Fibroblast of skin of back (primary cell): ENCODE measurements at regions not wholly inside any gene's neighbourhood (a gene's known extent, or its start where the extent isn't known, plus 50 kb on each side); places are given as distances from the start of the nearest gene placed in this dataset.

Experiments used
- DNase-seq: peaks from one replicate; pipeline ENCODE4 v3.0.0-alpha.2; 2013

DNA sequence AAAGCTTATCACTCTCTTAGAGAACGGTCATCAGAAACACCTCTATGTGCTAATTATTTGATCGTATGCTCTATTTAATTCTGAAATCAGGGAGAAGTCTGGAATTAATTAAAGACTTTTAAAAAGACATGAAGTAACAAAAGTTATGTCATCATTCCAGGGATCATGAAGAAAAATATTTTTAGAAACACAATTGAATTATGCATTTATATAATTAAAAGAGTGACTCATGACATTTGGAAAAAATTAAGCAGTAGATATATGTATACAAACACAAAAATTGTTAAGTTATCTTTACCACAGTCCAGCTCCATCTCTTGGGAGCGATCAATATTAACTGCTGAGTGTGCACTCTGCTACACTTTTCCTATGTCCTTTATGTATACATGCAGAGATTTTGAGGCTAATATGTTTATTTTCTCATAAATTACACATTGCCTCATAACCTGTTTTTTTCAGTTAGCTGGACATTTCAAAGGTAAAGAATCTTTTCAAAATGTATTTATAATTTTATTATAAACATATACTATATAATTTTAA, 717.7 kb downstream of the GBE1 start:
- DNase-seq, result no peak

DNA sequence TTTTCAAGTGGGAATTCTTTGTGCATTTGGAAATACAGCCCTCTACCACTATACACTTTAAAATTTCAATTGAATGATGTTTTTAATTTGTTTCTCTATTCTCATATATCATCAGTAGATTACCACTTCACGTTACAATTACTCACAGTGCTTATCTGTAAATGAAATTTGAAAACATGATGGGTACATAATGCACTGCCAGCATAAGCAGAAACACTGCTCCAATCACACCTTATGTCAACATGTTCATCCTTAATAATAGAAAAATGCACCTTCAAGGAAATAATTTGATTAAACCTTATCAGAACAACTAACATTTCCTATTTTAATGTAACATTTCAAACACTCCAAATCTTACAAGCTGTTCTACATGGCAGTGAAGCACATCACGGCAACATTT, 718.4 kb downstream of the GBE1 start:
- DNase-seq, result no peak

DNA sequence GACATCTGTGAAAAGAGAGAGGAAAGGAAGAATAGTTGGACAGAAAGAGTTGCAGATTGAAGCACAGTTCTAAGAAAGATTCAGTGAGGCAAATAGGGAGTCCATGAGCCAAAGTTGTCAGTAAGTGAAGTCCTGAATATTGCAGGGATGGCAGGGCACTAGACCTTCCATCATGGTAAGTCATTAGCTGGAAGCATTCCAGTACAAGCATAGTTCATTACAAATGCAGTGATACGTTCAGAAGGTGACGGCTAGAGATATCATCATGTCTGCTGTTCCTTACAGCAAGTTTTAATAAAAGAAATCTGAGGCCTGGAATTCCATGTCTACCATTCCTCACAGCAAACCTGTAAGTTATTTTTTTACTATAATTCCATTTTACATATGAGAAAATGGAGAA, 720.1 kb downstream of the GBE1 start:
- peak; percentile 3 for DNase-seq

DNA sequence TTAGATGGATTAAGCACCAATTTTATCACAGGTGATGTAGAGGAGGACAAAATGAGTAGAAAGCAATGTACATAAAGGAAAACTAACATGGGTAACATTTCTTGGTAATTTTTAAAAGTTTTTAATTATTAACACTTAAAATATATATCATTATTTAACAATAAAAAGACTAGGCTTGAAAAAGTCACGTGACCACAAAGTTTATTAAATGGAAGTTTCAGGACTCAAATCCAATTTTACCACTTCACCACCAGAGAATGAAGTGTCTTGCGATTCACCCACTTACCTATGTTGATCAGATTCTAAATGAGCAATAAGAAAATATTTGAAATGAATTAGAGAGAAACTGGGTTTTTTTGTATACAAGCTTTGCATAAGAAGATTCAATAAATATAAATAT, 721.3 kb downstream of the GBE1 start:
- no peak for DNase-seq

DNA sequence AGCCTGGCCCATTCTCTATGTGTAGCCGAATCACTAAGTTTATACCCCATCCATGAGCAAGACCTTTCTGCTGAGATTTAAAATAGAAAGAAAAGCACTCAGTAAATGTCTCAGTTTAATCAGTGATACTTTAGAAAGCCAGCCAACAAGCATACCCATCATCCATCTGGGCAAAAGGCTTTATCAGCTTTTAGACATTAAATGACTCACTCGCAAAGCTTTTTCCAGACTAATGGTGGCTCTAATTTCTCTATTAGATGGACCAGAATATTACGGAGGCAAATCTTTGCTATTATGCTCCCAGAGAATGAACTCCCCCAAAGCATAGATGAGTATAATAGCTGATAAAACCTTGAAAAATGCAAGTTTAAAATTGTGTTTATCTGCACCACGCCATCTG, 727.8 kb downstream of the GBE1 start:
- DNase-seq, result no peak

DNA sequence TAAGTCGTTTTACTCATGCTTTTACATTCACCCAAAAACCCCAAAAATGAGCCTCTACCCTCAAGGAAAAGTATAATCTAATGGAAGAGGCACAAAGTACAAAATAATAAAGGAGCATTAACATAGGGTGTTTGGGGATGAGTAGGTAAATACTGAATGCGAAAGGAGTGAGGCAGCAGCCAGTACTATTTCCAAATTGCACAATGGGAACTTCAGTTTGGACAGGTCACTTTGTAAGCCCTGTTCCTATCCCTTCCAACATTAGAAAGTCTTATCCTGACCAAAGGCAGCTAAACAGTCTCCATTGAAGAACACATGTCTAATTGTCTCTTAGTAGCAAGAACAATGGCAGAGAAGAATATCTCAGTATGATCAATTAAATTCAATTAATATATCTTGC, 728.3 kb downstream of the GBE1 start:
- DNase-seq, result no peak

DNA sequence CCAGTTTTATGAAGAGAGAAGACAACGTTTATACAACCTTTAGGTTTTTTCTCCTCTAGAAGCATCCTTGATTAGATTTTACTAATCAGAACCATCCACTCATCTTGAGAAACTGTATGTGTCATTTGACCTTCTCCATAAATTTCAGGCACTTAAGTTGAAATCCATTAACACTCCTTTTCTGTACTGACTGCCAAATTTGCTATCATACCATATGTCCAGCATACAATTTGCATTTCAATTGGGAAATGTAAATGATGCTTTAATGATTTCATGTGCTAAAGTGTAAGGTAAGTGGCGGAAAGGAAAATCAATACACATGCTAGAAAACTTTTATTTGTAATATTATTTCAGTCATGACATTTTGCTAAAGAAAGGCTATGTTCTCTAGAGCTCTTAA, 731.6 kb downstream of the GBE1 start:
- DNase-seq, result no peak

DNA sequence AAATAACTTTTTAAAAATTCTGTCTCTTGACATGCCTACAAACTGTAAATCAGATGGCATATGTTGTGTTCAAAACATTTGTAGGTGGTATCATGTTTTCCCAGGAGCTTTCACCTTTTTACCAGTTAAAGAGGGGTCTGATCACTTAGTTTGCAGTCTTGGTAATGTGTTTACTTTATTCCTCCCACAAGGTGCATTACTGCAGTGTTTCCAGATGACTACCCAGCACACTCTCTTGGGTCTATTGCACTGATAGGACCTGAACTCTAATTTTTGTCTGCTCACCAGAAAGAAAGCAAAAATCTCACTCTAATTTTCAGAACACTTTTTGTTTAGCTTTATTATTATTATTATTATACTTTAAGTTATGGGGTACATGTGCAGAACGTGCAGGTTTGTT, 734.1 kb downstream of the GBE1 start:
- DNase-seq, result no peak

DNA sequence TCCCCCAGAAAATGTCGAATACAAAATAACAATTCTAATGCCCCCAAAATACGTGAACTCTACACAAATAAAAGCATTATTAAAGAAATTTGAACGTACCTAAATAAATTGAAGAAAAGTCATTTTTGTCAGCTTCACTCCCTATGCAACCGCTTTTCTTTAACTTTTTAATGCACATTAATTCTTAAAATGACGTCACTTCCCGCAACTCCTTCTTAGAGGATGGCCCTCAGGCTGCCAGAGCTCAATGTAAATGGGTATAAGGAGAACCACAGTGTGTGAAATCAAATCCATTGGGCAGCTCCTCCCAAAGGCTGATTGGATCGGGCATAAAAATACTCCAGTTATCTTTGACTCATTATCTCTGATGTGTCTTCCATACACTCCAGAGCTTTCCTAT, 736.9 kb downstream of the GBE1 start:
- no peak for DNase-seq

DNA sequence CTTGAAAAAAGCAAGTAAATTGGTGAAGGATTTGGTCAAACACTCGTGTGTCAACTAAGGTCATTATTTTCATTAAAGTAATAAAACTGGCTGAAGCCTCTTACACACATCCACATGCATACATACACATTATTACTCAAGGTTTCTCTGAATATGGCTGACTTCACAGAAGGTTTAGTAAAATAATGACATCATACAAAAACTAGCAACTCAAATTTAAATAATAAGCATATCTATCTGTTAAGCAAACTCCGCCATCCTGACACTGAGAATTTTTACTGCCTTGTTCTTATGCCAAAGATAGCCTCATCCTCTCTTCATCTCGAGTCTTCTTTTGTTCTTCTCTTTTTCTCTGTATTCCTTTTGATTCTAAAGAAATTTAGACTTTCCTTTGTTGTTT, 739.1 kb downstream of the GBE1 start:
- DNase-seq, result no peak

DNA sequence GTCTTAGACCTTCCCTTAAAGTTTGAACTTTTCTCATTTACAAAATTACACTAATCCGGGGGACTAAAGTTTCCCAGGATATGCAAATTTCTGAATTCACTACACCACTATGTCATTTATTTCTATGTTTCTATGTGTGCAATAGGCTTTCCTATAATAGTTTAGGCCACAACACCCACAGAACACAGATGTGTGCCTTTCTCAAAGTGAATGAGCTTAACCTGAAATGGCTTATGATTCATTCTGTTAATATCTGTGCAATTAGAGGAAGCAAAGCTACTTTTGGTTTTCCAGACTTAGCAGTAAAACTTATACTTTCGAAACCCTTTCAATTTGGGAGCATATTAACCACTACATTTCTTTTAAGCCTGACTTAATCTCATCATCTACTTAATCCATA, 748.1 kb downstream of the GBE1 start:
- no peak for DNase-seq

DNA sequence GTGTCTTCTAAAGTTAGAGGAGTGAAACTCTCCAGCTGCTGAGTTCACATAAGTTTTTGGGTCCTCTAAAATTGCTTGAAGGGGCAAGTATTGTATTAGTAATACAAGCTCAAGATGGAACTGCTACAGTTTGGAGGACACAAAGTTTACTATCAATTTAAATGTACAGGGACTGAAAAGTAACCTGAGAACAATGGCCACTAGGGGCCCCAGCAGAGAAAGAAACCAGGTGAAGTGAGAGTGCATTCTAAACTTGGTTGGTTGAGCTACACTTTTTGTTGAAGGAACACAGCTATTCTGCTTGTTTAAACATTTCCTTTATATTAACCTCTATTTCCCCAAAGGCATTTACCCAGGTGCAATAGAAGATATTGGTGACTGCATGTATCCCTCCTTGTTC, 755.5 kb downstream of the GBE1 start:
- no peak for DNase-seq

DNA sequence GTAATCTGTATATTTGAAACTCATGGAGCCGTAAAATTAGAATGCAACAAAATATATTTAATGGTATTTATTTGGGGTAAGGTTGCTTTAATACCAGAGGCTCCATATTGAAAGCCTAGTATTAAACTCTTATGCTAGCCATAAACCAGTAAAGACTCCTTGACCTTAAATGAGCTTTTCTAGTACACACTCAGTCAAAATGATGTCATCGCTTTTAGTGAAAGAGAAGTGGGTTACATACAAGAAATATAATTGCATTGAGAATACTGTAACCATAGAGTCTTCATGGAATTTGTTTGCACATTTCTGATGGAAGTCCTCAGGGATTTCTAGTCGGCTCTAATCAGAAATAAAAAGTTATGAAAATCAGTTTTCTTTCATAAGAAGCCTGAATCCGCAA, 757.6 kb downstream of the GBE1 start:
- DNase-seq, result no peak

DNA sequence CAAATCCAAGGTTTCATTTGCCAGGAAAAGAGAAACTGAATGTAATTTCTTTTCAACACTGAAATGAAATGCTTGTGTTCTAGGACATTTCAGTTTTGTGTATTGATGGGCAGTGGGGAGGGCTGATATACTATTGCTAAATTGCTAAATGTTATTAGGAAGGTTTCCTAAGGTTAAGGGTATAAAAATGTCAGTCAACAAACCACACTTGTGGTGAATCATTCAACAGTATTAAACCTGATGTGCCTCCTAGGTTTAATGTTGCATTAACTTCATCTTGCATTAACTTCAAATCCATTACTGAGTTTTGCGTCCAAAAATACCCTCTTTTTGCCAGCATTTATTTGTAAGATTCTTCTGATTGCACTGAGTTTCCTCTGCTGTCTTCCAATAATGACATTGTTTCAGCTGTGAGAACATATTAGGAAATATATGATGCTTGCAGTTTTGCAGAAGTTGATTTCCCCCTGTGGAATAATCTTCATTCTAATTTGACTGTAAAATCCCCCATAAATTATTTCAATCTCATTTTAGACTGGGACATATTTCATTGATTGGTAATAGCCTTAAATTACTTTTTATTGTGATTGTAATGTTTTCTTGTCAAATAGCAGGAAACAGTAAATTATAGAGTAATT, 758.3 kb downstream of the GBE1 start:
- DNase-seq, result no peak

DNA sequence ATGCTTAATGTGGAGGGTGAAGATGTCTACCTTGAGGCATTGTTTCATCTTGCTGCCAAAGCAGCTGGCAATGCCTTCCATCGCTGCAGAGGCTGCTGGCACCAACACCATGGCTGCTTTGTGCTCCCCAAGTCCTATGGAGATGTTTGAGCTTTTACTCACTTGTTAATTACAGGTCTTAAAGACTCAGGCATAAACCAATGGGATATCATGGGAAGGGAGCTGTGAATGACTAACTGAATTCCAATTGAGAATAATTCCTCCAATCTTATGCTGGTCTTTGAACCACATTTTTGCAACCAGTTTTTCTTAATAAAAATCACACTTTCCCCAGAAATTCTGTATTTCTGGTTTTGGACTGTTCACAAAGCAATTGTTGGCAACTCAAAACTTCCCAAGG, 762.0 kb downstream of the GBE1 start:
- DNase-seq, result no peak

DNA sequence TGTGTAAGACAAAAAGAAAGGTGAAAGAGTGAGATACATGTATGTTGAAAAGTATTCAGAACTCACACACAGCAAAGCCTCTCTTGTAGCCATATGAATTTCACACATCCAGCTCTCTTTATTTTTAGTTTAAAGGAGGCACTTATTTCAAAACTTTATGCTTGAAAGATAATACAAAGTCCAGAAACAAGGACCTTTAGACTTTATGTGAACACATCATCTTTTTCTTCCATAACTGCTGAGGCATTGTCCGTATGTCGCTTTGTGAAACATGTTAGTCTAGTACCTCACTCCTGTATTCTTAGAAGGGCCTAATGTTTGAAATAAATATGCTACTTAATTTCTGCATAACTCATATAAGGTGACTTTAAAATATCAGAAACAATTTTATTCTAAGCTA, 763.4 kb downstream of the GBE1 start:
- no peak for DNase-seq

DNA sequence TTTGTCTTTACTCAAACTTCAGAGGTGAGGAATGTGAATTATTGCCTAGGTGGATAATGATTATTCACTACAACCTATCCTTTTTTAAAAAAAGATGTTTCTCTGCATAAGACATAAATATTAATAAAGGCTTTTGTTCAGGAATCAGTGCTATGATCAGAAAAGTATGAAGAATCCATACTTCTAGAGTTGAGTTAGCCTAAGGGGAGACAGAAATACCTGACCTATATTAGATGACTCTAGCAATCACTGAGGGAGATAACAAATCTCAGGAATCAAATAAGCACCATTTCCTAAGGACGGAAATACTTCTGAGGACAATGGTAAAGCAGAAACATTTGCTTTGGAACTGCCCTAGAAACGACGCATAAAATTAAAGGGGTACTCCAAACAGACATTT, 763.8 kb downstream of the GBE1 start:
- no peak for DNase-seq

DNA sequence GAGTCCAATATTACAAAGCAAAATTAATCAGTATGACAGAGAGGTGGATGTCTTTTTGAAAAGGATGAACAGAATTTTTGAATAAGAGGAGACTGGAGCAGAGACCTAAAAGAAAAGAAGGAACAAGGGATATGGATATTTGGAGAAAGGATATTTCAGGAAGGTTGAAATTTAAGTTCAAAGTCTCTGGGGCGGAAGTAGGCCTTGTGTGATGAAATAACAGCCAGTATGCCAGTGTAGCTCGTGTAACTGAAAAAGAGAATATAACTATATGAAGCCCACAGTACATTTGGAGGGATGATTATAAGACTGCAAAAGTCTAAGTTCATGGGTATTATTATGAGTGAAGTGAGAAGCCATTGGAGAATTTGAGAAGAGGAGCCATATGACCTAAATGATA, 766.7 kb downstream of the GBE1 start:
- no peak for DNase-seq

DNA sequence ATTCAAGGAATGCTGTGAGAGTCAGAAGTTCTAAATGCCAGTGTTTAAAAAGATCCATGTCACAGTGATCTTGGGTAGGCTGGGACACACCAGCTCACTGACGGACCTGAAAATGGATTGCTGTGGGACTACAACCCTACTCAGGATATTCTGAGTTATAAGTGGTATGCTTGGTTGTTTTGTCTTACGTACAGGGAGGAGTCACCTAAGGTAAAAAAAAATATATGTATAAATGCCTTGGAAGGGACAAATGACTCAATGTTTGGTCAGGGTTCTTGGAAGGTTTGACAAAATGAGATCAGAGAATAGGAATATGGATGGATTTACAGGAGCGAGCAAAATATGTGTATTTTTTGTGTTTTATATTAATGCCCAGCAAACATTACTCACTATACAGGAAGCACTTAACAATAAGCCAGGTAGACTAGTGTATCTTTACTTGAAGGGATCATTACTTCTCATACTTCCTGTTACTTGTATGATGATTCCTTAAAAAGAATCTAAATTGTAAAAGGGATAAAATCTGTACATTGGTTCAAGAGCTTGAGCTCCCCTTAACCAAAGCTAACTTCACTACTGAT, 767.3 kb downstream of the GBE1 start:
- no peak for DNase-seq

DNA sequence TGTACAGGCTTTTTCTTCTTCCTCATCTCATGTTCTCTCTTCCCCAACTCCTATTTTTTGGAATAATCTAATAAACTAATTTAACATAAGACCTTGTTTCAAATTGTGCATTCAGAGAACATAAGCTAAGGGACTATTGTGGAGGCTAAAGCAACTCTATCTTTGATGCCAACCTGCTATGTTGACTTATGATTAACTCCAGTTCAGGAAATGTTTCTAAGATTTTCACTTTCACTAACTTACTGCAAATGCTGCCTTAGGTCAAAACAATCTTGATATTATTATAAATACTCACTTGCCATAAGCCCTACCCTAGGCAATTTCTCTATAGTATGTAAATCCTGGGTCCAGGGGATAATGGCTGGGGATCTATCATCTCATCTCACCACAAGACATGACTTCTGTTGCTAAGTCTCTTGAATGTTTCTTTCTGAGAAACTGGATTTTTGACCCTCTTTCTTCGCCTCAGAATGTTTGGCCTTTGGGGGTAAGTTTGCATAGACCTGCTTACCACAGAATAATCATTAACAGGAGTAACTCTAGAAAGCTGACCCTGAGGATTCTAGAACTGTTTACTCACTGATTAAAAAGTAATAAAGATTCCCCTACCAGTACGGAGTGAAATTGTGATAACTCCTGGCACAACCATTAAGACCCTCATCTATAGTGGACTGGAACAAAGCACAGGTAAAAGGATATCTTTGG, 768.1 kb downstream of the GBE1 start:
- DNase-seq, result no peak

DNA sequence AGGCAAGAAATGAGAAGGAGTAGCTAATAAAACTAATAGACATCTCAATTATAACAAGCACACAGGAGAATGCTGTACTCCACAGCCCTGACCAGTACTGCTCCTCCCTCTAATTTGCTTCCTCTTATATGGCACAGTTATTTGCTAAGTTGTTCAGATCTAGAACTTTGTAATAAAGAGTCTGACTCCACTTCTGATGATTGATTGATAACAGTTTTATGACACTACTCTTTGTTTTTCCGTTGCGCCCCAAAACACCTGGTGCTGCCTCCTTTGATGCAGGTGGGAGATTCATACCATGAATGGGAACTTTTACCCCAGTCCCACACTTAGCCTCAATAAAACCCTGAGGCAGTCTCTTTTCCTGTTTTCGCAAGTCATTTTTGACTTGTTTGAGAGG, 777.7 kb downstream of the GBE1 start:
- no peak for DNase-seq

DNA sequence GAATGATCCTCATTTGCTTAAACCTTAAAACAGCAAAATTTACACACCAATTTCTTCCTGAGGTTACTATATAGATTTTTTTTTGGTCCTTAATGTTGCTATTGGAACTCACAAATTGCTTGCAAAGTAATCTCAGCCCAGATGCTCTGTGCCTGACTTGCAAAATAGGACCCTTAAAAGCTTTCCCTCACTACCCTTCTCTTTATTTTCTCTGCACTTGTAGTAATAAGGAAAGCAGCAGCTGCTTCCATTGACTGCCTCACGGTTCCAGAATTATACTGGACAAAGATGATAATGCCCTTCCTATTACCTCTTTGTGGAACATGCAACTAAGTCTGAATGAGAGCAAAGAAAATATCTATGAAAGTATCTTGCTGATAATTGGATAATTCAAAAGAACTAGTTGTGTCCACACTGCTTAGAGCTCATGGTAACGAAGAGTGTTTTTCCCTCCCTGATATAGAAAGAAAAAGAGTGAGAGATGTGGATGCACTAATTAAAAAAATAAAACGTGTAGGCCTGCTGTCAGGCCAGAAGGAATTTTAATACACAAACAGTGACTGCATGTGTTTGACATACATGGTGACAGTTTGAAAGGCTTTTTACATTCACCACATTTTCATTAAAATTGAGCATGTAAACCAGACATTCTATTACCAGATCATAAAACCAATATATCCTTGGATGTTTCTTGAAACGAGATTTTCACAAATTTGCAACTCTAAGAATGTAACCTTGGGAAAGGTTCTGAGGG, 783.1 kb downstream of the GBE1 start:
- DNase-seq, result no peak

DNA sequence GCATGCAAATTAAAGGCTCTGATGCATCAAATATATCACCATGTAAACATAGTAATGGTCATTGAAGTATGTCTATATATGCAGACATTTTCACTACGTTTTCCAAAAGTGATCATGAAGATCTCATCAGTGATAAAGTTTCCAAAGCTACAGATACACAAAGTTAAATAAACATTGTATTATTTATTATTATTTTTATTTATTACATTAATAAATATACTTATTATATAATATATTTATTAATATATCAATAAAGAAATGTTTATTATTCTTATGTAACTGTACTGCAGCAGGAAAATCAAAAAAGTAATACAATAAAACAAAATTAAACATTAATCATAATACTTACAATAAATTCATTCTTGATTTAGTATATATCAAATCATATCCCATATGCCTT, 791.2 kb downstream of the GBE1 start:
- DNase-seq, result no peak

DNA sequence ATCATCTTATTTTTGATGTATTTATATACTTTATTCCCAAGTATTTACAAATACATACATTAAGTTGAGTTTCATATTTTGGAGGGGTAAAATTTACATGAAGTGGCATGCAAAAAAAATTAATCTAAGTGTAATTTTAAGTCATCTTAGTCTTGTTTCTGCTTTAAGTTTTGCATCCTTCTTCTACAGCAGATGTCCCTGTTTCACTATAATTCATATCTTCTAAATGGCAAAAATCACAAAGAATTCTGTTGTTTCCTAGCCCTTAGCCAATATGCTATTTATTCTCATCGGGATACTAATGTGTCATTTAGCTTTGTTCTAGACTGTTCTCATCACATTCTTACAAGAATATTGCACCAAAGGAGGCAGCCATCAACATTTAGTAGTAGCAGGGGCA, 831.9 kb downstream of the GBE1 start:
- DNase-seq, result no peak
